ENCODE measurements at regions not wholly inside any gene's neighbourhood (a gene's known extent, or its start where the extent isn't known, plus 50 kb on each side); places are given as distances from the start of the nearest gene placed in this dataset.

DNA sequence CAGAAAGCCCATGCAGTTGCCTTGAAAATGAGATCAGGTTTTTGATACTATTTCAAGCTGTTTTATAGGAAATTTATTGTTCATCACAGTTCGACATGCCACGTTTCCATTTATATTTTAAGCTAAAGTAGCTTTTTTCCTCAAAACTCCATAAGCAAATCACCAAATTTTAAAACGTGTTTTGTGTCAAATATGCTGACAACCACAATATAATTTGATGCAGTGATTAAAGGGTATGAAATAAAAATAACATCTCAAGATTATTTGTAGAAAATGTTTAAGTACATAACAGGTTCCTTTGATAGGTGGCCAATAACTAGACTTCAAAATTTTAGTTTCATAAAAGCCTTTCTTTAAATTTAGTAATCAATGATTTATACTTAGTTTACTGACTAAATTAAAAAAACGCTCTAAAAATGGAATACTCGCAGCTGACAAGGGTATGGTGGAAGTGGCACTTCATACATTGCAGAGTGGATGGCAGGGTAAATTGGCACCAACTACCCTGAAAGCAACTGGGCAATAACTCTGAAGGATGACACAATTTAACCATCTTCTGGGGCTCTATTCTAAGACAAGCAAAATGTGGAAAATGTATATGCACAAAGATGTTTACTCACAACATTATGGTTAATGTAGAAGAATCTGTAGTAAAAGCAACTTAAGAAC, 481.6 kb downstream of the TNS3 start:
- no peak for DNase-seq (ENCODE audit: low spot score)
- TF ChIP-seq, protein P1, sequence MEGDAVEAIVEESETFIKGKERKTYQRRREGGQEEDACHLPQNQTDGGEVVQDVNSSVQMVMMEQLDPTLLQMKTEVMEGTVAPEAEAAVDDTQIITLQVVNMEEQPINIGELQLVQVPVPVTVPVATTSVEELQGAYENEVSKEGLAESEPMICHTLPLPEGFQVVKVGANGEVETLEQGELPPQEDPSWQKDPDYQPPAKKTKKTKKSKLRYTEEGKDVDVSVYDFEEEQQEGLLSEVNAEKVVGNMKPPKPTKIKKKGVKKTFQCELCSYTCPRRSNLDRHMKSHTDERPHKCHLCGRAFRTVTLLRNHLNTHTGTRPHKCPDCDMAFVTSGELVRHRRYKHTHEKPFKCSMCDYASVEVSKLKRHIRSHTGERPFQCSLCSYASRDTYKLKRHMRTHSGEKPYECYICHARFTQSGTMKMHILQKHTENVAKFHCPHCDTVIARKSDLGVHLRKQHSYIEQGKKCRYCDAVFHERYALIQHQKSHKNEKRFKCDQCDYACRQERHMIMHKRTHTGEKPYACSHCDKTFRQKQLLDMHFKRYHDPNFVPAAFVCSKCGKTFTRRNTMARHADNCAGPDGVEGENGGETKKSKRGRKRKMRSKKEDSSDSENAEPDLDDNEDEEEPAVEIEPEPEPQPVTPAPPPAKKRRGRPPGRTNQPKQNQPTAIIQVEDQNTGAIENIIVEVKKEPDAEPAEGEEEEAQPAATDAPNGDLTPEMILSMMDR (IDR thresholded peaks at IDR 0.05; ENCODE audit: extremely low read depth, missing control alignments) = no peak

DNA sequence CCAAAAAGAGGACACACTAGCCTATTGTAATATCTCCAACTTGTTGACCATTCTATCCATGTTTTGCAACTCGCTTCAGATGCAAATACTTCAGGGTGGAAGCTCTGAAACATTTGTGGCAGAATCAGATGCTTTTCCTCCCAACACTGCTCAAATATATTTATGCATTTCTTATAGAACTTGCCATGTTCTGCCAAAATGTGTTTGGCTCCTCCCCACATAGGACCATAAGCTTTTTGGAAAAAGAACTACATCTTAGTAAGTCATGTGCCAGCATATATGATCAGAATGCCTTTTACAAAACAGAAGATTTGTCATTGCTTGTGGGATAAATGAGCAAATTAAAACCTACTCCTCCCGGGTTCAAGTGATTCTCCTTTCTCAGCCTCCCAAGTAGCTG, 484.5 kb downstream of the TNS3 start:
- TF ChIP-seq, protein P1 (IDR thresholded peaks at IDR 0.05; ENCODE audit: extremely low read depth, missing control alignments) = no peak
- no peak for DNase-seq (ENCODE audit: low spot score)

DNA sequence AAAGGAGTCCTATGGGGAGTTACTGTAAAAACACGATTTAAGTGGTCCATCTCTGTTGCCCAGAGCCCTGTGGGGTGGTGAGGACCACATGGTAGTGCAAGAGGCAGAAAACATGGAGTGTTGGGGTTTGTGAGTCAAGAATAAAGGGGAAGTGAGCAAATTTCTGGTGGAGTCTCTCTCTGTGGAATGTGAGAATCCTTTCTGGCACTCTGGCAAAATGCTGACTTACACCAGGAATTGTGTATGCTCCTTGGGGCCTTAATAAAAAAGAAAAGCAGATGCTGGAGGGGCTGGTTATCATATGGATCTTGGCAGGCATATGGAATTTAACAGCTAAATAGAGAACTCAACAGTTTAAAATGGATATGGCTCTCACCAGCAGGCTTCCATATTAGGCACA, 486.0 kb downstream of the TNS3 start:
- TF ChIP-seq, protein P1 (IDR thresholded peaks at IDR 0.05; ENCODE audit: extremely low read depth, missing control alignments) = no peak
- DNase-seq (ENCODE audit: low spot score) = no peak

DNA sequence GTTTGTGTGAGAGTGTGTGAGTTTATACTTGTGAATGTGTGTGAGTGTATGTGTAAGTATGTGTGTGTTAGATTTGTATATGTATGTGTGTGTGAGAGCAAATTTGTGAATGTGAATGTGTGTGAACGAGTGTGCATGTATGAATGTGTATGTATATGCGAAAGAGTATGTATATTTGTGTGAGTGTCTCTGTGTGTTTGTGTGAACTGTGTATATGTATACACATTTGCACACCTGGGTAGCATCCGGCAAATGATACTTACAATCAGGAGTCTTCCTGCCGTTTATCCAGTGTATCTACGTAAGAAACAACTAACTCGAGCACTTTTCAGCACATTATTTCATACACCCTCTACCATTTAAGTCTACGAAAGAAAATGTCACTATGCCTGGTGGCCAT, 487.4 kb downstream of the TNS3 start:
- TF ChIP-seq, protein P1 (IDR thresholded peaks at IDR 0.05; ENCODE audit: extremely low read depth, missing control alignments) = no peak
- DNase-seq (ENCODE audit: low spot score) = no peak

DNA sequence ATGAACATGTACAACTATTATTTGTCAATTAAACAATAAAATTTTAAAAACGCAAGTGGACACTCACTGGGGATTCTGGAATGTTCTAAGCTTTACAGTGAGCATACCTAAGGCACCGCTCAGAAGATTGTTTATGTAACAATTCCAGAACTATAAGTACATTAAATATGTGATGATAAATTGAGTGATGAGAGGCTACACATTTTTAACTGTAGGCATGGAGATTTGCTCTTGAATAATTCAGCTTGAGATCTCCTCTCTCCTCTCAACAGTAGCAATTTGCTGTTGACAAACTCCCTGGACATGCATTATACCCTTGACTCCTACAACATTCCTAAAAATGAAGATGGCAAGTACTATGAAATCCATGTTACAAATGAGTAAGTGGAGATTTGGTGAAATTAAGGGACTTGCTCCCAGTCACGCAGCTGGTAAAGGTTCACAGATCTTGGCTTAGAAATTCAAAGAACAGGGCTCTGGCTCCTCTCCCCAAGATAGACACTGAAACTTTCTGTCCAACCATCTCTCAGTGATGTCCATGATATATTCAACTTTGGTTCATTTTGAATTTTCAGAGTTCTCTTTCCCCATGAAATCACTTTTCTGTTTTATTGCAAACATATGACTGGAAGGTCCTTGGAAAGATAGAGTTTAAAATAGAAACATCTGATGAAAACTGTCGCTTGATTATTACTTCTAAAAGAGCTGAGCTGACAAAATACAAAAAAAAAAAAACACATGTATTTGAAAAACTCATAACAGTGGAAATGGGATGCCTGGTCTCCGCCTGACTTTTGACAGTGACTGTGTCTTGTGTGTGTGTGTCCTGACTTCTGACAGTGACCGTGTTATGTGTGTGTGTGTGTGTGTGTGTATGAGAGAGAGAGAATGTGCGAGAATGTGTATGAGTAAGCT, 488.3 kb downstream of the TNS3 start:
- TF ChIP-seq, protein P1 (IDR thresholded peaks at IDR 0.05; ENCODE audit: extremely low read depth, missing control alignments) = no peak
- DNase-seq (ENCODE audit: low spot score) = no peak

DNA sequence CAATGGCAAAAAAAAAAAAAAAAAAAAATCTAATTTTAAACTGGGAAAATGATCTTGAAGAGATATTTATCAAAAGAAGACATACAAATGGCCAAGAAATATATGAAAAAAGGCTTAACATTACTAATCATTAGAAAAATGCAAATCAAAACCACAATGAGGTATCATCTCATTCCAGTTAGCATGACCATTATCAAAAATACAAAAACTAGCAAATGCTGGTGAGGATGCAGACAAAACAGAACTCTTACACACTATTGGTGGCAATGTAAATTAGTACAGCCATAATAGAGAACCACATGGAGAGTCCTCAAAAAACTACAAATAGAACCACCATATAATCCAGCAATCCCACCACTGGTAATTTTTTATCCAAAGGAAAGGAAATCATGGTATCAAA, 489.6 kb downstream of the TNS3 start:
- DNase-seq (ENCODE audit: low spot score) = no peak
- TF ChIP-seq, protein P1 (IDR thresholded peaks at IDR 0.05; ENCODE audit: extremely low read depth, missing control alignments) = no peak

DNA sequence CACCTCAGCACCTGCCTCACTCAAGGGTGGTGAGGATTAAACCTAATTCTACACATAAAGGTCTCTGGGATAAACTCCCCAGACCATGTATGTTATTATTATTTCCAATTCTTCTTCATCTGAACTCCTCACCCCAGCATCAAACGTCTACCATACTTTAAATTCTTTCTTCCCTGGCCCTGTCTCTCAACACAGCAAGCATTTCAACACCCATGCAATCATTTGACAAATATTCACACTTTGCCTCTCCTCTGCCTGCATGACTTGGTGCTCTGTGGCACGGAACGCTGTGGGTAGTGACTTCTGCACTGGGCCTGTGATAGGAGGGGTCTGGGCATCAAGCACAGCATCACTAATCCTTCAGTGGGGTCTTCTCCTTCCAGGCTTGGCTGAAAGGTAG, 490.8 kb downstream of the TNS3 start:
- TF ChIP-seq, protein P1 (IDR thresholded peaks at IDR 0.05; ENCODE audit: extremely low read depth, missing control alignments) = no peak
- no peak for DNase-seq (ENCODE audit: low spot score)
